LNCAP (cell line): ENCODE measurements at regions not wholly inside any gene's neighbourhood (a gene's known extent, or its start where the extent isn't known, plus 50 kb on each side); places are given as distances from the start of the nearest gene placed in this dataset.

ENCODE experiments used
- CTCF ChIP-seq: fragments of 450-650 bp; IDR thresholded peaks from 2 replicates; pipeline ENCODE4 v1.5.1; 2017; ENCODE audit warnings: mild to moderate bottlenecking

- TF ChIP-seq CTCF = no peak
These were observed 1255.4 kb downstream of the LRFN5 start for GRCh38 chr14:42862114-42862513.

GRCh38 chr14:42860371-42860770 lies 1253.7 kb downstream of the LRFN5 start:
- no peak for TF ChIP-seq CTCF

- no peak for TF ChIP-seq CTCF
These were observed 1249.4 kb downstream of the LRFN5 start for GRCh38 chr14:42856106-42856505.

GRCh38 chr14:42855085-42855484 lies 1248.4 kb downstream of the LRFN5 start:
- no peak for TF ChIP-seq CTCF

- TF ChIP-seq CTCF = no peak
These were observed 1247.4 kb downstream of the LRFN5 start for GRCh38 chr14:42854061-42854460.

- no peak for TF ChIP-seq CTCF
These were observed 1242.0 kb downstream of the LRFN5 start for GRCh38 chr14:42848652-42849051.

GRCh38 chr14:42814817-42815216 lies 1208.1 kb downstream of the LRFN5 start:
- TF ChIP-seq CTCF = no peak

GRCh38 chr14:42806909-42807315 lies 1200.2 kb downstream of the LRFN5 start:
- TF ChIP-seq CTCF = no peak
